ENCODE measurements at regions not wholly inside any gene's neighbourhood (a gene's known extent, or its start where the extent isn't known, plus 50 kb on each side); places are given as distances from the start of the nearest gene placed in this dataset.

DNA sequence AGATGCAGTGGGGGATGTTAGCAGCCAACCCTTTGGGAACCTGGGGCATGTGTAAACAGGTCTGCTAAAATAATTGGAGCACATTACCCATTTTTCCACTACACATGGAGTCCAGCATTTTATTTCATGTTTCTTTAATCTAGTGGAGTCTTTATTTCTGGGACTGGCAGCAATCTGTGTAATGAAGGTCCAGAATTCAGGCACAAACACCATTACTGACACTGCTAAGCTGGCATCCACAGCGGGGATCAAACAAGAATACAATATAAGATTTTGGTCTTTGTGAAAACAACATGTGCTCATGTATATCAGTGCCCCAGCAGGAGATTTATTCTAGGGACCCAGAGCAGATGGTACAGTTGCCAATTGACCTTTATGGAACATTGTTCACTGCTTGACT is 1587.0 kb upstream of the PRR20A start:
- DNase-seq (ENCODE audit: low read depth) = no peak
- no peak overlapping the region for H3K4me3 ChIP-seq (ENCODE audit: low read depth, low read length)
- TF ChIP-seq, protein P1, sequence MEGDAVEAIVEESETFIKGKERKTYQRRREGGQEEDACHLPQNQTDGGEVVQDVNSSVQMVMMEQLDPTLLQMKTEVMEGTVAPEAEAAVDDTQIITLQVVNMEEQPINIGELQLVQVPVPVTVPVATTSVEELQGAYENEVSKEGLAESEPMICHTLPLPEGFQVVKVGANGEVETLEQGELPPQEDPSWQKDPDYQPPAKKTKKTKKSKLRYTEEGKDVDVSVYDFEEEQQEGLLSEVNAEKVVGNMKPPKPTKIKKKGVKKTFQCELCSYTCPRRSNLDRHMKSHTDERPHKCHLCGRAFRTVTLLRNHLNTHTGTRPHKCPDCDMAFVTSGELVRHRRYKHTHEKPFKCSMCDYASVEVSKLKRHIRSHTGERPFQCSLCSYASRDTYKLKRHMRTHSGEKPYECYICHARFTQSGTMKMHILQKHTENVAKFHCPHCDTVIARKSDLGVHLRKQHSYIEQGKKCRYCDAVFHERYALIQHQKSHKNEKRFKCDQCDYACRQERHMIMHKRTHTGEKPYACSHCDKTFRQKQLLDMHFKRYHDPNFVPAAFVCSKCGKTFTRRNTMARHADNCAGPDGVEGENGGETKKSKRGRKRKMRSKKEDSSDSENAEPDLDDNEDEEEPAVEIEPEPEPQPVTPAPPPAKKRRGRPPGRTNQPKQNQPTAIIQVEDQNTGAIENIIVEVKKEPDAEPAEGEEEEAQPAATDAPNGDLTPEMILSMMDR (conservative IDR thresholded peaks at IDR 0.05; ENCODE audit: low read depth, low read length) = no peak

DNA sequence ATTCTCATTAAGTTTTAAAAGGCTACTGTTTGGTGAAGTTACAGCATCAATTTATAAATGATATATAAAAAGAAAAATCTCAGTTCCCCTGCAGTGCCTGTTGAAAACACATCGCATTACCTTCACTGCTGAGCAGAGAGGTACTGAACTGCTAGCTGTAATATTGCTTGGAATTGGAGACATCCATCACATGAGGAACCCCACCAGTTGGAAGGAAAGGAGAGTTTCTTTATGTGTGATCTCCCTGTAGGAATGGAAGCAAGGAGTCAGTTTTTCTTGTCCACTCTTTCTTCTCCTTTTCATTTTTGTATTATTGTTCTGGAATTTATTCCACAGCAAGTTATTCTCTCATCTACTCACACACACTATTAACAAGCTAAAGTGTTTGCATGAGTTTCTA is 1586.0 kb upstream of the PRR20A start:
- no peak overlapping the region for H3K4me3 ChIP-seq (ENCODE audit: low read depth, low read length)
- TF ChIP-seq, protein P1 (conservative IDR thresholded peaks at IDR 0.05; ENCODE audit: low read depth, low read length) = no peak
- no peak for DNase-seq (ENCODE audit: low read depth)

DNA sequence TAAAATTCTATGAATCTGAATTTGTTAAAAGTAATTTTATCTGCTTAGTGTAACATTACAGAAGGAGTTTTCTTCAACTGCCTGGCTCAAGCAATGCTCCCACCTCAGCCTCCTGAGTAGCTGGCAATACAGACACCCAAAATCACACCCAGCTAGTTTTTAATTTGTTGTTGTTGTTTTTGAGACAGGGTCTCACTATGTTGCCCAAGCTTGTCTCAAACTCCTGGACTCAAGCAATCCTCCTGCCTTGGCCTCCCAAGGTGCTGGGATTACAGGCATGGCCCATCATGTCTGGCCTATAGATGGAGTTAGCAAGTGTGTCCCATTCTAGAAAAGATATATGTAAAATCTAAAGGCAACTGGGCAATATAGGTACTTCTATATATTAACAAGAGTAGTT is 1580.4 kb upstream of the PRR20A start:
- TF ChIP-seq, protein P1 (conservative IDR thresholded peaks at IDR 0.05; ENCODE audit: low read depth, low read length) = no peak
- no peak overlapping the region for H3K4me3 ChIP-seq (ENCODE audit: low read depth, low read length)
- no peak for DNase-seq (ENCODE audit: low read depth)

DNA sequence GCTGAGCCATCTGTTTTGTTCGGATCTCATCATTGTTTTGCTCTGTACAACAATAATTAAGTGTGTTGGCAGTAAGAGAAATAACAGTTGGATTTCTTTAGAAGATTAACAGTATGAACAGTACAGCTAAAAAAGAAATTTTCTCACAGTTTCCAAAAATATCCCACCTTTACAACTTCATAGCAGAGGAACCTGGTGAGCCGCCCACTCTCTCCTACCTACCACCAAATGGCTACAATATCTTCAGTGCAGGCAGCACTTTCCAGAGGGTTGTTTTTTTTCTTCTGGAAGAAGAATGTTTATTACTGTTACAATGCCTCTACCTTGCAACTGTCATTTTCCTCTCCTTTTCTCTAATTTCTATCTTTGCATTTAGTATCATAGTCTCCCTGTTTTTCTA is 1577.5 kb upstream of the PRR20A start:
- no peak overlapping the region for H3K4me3 ChIP-seq (ENCODE audit: low read depth, low read length)
- TF ChIP-seq, protein P1 (conservative IDR thresholded peaks at IDR 0.05; ENCODE audit: low read depth, low read length) = no peak
- DNase-seq (ENCODE audit: low read depth) = no peak

DNA sequence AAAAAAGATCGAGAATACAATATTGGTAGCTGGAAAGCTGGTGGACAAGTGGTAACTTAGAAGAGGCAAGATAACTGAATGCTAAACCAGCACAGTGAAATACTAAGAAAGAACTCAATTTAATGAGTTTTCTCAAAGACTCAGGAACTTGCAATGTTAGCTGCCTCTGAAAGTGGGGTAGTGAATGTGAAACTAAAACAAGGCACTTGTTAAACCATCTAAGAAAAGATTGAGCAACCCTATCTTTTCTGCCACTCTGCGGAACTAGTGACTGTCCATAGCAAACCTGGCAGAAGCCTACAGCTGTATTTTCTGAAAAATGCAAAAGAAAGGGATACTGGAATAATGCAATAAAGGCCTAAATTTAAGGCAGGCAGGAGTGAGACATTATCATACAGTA is 1574.4 kb upstream of the PRR20A start:
- TF ChIP-seq, protein P1 (conservative IDR thresholded peaks at IDR 0.05; ENCODE audit: low read depth, low read length) = no peak
- no peak for DNase-seq (ENCODE audit: low read depth)
- H3K4me3 ChIP-seq (ENCODE audit: low read depth, low read length) = no peak overlapping the region

DNA sequence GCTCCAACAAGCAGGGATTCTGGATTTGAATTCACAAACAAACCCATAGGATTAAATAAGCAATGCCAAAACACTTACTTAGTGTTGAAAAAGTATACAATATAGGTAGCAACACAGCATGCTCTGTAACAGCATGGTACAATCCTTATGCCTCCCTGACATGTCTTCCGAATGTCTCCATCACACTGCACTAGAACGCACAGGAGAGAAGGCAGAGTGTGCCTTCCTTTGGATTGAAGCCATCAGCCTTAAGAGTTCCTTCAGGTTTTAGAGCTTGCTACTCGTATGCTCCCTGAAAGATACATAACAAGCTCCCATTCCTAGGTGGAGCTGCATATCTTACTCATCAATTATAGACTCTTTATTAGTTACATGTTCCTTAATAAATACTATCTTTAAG is 1573.9 kb upstream of the PRR20A start:
- no peak overlapping the region for H3K4me3 ChIP-seq (ENCODE audit: low read depth, low read length)
- DNase-seq (ENCODE audit: low read depth) = no peak
- TF ChIP-seq, protein P1 (conservative IDR thresholded peaks at IDR 0.05; ENCODE audit: low read depth, low read length) = no peak

DNA sequence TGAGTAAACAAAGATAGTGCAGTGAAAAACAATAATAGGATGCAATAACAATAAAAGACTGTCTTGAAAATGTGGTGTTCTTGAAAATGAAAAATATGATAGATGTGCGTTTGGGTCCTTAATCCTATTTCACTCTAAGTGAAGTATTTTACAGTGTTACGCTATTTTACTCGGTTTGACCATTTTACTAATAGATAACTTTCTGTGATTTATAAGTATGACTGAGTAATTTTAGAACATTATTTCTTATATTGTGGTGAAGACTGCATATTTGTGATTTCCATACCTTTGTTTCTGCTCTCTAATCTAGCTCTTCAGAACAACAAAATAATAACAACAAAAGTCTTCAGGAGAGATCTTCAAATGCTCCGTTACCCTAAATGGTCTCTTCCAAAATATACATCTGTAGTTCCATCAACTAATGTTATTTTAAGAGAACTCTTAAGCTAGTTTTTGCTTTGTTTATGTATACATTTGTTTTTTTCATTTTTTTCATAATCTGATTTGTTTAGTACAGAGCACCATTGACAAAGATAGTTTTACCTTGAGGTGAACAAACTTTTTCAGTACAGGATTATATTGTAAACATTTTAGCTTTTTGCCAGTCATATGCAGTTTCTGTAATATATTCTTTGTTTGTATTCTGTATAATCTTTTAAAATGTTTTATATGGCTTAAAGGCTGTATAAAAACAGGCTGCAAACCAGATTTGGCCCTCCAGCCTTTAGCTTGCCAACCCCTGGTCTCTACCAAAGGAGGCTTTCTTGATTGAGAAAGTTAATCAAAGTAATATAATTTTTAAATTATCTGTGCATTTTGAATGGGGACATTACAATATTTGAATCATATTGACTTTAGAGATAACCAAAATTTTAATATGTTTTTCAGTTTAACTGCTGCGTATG is 1572.7 kb upstream of the PRR20A start:
- no peak overlapping the region for H3K4me3 ChIP-seq (ENCODE audit: low read depth, low read length)
- no peak for DNase-seq (ENCODE audit: low read depth)
- TF ChIP-seq, protein P1 (conservative IDR thresholded peaks at IDR 0.05; ENCODE audit: low read depth, low read length) = no peak
